GM19239 (cell line): ENCODE measurements at regions not wholly inside any gene's neighbourhood (a gene's known extent, or its start where the extent isn't known, plus 50 kb on each side); places are given as distances from the start of the nearest gene placed in this dataset.

Experiments used
- DNase-seq: peaks from one replicate; pipeline ENCODE4 v3.0.0; 2011; ENCODE audit warnings: low spot score; ENCODE audit not compliant: insufficient read length
- FAIRE-seq: peaks from 2 replicates; lab custom pipeline; 2011; peaks lifted over from hg19 to GRCh38; lab: Jason Lieb, UNC

DNA sequence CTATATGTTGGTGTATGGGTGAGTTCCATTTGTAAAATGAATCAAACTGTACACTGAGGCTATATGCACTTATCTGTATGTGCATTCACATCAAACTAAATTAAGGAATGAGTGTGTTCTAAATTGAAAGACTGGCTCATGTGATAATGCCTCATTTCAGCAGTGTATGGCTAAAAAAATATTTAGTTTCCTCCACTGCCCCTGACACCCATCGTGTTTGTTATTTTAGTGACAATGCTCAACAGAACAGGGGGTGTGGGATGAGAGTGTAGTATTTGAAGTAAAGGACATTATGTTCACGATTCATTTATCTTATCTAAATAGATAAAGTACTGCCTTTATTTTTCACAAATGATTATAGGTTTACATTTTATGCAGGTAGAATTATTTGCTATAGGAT lies 301.1 kb upstream of the ARPP21 start:
- FAIRE-seq, result no peak
- DNase-seq, result no peak

DNA sequence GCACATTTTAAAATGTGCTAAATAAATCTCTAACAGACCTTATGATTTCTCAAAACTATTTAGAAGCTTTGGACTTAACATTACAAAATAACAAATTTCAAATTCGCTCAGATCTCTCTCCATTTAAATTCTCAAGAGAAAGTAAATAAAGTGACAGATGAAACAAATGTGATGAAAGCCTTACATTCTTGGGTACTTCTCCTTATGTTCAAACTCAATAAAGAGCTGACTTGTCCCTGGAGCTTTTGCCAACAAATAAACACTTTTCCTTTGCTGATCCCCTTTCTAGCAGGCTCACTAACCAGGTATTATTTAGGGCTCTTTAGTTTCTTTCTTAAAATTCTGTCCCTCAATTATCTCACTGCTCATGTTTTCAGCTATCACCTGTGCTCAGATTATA lies 259.1 kb upstream of the ARPP21 start:
- DNase-seq (no peak), FAIRE-seq (no peak)

DNA sequence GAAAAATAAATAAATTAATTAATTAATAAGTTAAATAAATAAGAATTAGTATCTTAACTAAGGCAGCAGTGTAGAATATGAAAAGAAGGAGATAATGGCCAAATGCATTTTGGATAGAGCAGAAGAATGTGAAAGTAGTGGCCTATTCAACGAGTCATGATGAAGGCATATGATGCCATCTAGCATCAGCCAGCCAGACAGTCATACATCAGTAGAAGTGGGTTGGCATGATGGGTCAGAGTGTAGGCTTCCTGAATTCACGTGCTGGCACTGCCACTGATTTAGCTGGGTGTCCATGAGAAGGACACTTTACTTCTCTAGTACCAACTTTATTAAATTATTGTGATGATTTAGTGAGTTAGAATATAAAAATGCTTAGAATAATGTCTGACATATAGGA lies 256.1 kb upstream of the ARPP21 start:
- DNase-seq, result no peak
- no peak for FAIRE-seq

DNA sequence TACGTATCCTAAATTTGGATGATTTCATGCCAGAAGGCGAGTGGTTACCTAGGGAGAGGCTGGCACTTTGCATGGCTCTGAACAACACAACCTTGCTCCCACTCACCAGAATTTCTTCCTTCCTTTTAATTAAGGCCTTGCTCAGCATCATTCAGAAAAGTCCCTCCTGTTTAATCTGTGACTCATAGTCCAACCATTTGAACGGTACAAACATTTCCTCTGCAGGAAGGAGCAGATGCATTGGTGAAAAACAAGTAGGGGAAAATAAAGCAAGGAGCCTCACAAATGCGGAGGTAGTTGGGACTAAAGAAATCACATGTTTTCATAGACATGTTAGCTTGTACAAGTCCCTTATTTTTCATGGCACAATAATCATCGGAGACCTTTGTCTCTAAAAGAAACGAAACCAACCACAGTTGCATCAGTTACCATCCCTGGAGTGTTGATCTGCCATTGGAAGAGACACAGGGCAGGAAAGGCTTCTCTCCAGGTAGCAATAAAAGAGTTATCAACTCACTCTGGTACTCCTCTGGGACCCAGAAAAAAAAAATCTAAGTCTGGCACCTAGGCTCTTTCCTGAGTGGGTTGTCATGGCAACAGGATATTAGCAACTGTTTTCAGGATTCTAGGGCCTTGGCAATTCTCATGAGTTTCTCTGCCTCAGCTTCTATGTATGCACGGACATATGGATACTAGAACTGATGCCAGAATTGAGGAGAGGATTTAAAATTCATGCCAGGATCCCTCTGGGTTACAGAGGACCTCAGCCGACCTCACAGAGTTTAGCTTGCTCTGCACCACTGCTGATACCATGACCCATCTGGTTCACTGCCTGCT lies 255.4 kb upstream of the ARPP21 start:
- FAIRE-seq, result no peak

DNA sequence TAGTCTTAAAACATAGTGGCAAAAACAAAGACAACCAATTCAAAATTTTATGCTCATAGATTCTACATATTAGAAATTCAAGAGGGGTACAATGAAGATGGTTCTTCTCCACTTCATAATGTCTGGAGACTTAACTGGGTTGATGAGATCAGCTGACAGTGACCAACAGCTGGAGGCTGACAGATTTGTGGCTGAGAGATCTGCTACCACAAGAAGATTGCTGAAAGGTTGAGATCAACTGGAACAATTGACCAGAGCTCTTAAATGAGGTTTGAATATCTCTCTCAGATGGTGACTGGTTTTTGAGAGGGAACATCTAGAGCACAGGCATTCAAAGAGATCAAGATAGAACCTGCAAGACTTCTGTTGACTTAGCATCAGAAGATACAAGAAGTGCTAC lies 254.1 kb upstream of the ARPP21 start:
- DNase-seq, result no peak
- FAIRE-seq, result no peak

More for the DNA sequence above, 255.4 kb upstream of the ARPP21 start:
- DNase-seq, result no peak

DNA sequence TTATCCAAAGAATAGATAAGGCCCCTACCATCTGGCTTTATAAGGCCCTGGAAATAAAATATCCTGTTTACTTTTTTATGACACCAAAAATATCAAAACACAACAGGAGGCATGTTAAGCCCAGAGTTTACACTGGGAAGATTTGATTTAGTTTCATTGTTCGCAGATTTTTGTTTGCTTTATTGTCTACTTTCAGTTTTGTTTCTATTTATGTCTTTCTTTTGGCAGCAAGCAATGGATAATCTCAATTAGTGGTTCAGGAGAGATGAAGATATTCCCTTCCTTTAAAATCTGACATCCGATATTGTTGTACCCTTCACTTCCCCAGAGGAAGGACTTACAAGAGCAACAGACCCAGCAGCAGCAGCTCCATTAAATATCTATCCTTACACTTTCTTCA lies 249.4 kb upstream of the ARPP21 start:
- FAIRE-seq (no peak), DNase-seq (no peak)

DNA sequence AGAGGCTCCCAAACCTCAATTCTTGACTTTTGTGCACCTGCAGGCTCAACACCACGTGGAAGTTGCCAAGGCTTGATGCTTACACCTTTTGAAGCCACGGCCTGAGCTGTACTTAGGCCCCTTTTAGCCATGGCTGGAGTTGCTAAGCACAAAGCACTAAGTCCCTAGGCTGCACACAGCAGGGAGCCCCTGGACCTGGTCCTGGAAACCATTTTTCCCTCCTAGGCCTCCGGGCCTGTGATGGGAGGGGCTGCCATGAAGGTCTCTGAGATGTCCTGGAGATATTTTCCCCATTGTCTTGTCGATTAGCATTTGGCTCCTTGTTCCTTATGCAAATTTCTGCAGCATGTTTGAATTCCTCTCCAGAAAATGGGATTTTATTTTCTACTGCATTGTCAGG lies 247.1 kb upstream of the ARPP21 start:
- DNase-seq, result no peak
- FAIRE-seq, result no peak

DNA sequence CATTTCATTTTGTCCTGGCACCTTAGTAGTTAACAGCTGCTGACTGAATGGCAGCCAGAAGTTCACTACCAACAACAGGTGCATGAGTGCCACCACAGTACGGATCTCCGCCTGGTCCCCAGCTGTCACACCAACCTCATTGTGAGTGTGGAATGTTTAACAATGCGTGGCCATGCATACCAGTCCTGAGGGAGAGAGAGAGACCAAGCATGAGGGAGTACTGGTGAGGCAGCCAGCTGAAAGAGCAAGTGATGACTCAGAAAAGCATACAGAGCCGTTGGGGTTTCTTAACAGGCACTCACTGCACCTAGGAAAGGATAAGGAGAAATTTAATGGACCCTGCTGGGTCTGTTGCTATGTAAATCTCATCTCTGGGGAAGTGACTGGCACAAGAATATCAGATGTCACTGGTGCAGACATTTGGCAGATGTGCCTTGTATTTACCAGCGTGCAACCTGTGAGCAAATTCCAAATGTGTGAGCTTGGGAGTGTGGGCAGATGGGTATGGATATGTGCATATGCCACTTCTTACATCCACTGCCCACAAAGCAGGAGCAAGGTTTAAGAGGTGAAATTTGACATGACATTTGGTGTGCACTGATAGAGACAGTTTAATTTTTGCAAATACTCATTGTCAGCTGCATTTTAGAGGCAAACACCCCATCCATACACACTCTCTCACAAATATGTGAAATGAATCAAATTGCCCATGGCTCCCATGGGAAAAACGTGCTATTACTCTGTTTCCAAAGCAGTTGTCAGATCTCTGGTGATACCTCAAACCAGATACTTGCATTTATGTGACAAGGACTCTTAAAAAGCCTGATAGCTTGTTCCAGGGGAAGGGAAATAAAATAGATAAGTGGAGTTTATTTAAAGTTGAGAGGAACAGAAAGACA lies 245.2 kb upstream of the ARPP21 start:
- no peak for FAIRE-seq
- no peak for DNase-seq

DNA sequence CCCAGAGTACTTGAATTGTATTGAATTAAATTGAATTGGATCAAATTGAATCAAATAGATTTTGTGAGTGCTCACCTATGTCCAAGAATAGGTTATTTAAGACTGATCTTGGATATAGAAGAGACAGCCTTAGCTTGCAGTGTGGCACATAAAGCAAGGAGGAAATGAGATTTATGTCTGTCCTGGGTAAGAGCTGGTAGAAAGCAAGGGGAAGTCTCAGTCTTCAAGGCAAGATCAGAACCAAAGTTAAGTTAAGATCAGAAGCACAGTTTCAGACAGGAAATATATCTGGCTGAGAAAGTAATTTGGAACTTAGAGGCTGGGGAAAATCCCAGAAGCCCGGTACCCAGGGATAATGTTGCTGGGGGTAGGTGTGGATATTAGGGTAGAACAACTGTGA lies 244.4 kb upstream of the ARPP21 start:
- FAIRE-seq (no peak), DNase-seq (no peak)

DNA sequence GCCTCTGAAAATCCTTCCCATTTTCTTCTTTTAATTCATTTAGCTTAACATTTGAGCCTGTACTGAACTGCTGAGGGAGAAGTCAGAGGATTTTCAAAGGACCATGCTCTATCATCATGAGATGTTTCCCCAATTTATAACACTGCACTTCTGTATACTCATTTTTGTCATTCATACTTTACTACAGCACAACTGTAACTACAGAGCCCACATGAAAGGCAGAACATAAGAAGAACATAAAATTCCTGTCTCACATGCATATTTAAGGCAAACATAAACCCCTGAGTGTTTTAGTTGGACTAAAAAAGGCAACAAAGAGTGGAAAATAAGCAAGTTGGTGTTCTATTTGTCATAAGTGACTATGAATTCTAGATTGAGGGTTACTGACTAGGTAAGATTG lies 237.7 kb upstream of the ARPP21 start:
- DNase-seq (no peak), FAIRE-seq (no peak)

DNA sequence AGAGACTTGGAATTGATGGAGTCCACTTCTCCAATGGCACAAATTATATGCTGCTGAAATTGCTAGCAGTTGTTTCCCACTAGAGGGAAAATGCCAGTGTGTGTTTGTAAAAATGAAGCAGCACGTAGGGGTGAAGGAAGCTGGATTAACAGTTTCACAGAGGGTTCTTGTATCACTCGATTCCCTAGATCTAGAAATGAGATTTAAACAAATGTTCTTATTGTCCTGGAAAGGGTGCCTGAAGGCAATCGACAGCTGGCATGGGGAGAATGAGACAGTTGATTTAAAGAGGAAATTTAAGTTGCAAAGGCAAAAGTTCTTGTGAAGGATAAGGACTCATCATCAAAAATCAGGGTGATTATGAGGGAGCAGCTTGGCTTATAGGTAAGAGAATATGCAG lies 234.8 kb upstream of the ARPP21 start:
- FAIRE-seq (no peak), DNase-seq (no peak)

DNA sequence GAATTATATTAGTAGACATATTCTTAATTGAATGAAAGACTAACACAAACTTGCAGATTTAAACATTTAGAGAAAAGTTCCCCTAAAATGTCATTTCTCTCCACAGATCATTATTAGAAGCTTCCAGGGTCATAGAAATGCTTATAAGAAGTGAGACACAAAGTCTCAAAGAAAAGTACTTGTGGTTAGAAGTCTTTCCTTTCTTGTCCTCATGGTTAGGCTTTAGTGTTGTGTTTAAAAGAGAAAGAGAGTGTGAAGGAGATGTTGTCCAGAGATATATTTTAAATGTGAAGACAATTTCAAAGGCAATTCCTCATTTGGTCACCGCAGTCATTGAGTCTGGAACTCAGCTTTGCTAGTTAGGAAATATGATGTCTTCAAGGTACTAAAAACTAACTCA lies 230.4 kb upstream of the ARPP21 start:
- DNase-seq, result no peak
- FAIRE-seq, result no peak

DNA sequence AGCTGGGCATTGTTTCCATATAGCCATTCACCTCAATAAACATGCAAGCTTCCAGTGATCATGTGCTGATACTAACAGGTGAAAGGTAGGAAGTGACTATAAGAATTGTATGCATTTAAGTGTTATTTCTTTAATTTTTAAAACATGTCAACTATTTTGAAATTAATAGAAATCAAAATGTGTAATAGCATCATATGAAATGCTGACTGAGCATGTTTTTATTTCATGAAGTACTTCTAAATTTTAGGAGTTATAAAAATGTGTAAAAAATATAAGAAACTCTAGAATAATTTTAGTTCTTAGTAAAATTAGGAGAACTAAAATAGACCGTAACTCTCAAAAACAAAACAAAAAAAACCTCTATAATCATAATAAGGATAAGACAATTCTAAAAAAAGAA lies 229.3 kb upstream of the ARPP21 start:
- FAIRE-seq, result no peak
- DNase-seq, result no peak

DNA sequence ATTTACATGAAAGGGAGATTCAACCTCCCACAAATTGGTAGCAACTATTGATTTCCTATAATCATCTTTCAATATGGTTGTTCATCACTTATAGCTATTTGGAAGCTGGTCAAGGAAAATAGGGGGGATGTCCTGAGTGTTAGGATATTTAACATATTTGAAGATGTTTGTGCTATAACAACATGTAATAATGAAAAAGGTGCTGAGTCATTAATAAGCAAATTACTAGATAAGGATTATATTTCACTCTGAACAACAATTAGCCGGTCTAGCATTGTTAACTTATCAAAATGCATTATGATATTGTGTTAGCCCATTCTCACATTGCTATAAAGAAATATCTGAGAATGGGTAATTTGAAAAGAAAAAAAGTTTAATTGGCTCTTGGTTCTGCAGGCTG lies 225.8 kb upstream of the ARPP21 start:
- FAIRE-seq (no peak), DNase-seq (no peak)

DNA sequence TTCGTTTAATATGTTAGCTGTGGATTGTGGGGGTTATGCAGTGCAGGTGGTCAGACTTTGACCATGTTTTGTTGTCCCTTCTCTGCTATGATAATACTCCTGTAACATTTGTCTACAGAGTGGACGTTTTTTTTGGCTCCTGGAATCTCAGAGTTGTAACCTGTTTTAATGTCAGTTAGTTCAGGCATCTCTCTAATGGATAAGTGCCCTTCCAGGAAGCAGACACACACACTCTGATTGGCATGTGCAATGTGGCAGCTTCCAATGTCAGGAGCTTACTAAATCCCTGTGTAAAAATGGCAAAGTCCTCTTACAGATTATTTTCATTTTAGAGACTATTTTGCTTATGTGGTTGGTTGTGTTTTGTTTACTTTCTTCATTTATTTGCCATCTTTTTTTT lies 222.2 kb upstream of the ARPP21 start:
- FAIRE-seq (no peak), DNase-seq (no peak)

DNA sequence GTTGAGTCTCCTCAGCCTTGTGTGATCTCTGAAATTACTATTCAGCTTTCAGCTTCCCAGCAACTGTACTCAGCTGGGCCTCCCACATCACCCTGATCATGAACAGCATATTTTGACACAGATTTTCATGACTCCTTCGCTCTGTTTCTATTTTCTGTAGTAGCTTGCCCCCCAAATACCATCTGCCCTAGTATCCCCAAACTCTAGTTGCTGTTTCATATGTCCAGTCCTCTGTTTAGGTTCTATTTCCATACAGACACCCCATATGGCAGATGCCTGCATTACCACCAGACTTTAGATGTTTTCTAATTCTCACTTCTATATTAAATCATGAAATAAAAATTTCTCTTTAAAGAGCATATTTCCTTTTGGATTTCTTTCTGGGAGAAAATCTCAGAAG lies 217.2 kb upstream of the ARPP21 start:
- DNase-seq (no peak), FAIRE-seq (no peak)

DNA sequence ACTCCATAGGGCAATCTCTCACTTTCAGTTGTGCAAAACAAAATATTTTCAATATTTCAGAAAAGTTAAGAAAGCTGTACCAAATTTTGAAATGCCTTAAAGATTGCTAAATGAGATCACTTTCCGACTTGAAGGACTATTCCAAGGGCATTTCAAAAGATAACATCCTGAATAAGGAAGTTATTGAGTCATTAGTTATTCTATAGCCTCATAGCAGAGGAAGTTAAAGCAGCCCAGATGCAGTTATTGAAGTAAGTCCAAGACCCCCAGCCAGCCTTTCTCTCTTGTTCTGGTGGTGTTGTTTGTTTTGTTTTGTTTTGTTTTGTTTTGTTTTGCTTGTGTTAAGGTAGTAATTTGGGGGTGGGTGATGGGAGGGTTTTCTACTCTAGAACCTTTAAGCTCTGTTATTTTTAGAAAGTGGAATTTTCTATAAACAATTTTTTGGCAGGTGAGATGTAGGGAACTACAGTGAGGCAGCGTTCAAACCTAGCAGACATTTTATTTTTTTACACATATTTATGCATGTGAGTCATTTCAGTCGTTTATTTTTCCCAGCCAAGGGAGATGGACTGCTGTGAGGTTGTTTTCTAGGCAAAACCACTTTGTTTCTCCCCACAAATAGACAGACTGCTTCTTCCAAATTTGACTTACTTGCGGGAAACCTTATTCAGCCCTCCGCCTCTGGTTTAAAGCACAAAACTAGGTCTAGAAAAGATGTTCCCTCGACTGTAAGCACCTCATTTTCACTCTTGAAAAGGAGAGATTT lies 216.3 kb upstream of the ARPP21 start:
- FAIRE-seq, result no peak
- DNase-seq, result no peak

DNA sequence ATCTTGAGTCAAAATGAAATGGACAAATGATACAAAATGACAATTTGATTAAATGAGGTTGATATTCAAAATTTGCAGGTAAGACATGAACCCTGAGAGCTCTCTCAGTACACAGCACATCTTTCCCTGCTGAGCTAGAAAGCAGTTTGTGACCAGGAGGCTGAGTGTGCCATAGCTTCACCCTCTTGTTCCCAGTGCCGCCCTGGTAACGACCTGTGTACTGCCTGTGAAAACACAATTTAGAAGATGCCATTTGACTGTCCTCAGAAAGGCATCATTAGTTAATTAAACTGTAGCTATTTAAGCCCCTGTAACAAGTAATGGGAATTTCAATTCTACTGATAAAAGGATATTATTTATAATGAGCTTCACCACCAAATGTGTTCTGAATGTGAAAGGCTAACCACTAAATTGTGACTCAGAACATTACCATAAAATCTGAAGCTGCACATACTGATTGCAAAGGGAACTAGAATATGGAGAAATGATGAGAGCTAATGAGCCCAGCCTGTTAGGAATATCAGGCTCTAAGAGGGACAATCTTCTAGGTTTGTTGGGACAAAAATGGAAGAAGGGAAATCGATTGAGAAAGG lies 212.9 kb upstream of the ARPP21 start:
- DNase-seq, result no peak
- FAIRE-seq, result no peak

DNA sequence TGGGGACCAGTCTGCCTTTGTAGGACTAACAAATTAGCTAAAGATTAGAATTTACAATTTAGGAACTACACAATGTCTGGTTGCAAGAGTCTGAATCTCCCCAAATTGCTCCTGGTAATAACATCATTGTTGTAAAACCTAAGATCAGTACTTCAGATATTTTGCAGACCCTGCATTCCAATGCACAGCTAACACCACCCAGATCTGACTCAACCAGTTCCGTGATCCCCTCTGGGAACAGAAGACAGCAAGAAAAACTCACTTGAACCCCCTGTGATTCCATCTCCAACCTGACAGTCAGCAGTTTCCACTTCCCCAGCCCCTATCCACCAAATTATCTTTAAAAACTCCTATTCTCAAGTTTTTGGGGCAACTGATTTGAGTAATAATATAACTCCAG lies 201.9 kb upstream of the ARPP21 start:
- DNase-seq, result no peak
- no peak for FAIRE-seq

DNA sequence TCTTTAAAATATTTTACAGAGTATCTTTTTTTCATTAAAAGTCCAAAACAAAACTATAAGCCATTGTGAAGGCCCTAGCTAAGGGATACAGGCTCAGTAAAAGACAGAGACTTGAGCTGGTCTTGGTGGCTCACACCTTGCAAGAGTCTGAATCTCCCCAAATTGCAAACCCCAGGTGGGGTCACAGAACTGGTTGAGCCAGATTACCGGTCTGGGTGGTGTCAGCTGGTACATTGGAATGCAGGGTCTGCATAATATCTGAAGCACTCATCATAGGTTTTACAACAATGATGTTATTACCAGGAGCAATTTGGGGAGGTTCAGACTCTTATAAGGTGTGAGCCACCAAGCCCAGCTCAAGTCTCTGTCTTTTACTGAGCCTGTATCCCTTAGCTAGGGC lies 201.2 kb upstream of the ARPP21 start:
- FAIRE-seq (no peak), DNase-seq (no peak)
